ENCODE measurements at regions not wholly inside any gene's neighbourhood (a gene's known extent, or its start where the extent isn't known, plus 50 kb on each side); places are given as distances from the start of the nearest gene placed in this dataset.

DNA sequence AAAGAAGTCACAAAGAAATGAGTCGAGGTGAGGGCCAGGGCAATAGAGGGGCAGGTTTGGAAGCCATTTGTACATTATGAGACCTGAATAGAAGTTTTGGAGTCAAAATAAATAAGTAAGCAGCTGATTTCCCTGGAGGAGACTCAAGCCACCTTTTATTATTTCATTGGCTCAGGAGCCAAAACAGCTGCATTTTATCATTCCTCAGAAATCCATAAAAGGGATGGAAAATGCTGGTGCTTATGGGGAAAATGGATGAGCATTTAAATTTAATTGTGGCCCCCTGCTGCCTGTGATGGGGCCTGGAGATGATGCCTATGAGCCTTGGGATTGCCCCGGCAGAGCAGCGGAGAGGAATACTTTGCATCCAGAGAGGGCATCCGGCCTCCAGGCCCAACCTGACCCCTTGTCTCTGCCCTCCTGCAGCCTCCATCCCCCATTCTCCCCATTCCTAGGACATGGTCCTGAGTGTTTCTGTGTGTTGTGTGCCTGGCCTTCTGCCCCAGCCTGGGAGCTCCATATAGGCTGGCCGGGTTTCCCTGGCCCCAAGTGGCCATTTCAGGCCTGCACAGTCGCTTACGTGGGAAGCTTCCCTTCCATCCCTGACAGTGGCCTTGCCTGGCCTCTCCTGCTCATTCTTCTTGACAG is 296.8 kb upstream of the ZMIZ1 start:
- in situ Hi-C loops (cut with HindIII; ENCODE audit: low pct_unique_long_range_greater_than_20kb, low sequenced_read_pairs): no loop called here
- DNase-seq (ENCODE audit: low read depth, low spot score): no peak

DNA sequence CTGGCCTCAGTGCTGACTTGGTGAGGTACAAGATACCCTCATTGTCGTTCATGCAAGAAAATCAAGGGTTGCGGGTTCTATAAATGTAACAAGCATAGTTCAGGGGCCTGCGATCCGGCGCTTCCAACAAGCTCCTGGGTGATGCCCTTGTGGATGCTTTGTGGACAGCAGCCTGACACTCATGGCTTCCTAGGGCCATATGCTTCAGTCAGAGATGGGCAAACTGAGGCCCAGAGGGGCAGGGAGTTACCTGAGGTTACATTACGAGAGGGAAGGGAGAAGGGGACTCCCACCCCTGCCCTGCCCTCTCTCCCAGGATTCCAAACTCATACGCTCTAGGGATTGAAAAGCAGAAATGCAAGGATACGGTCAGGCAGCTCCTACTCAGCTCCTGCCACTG is 296.3 kb upstream of the ZMIZ1 start:
- no peak for DNase-seq (ENCODE audit: low read depth, low spot score)
- in situ Hi-C loops (cut with HindIII; ENCODE audit: low pct_unique_long_range_greater_than_20kb, low sequenced_read_pairs): no loop called here

DNA sequence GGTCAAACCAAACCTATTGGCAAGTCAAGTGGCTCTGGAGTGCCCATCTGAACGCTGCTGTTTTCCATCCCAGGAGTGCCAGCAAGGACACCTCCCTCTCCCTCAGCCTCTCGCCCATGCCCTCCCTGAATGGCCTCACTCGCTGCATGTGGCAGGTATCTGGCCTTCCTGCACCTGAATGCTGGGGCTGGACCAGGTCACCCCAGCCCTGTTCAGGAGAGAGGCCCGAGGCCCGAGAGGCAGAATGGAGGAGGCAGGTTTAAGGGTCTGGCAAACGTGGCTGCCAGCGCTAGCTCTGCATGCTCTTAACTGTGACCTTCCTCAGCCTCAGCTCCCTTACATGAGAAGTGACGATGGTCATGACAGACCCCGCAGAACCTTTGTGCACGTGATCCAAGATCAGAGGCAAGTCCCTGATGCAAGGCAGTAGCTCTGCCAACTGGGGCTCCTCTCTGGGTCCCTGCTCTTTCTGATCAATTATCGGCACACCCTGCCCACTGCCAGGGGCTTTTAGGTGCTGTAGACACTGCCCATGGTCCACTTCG is 295.7 kb upstream of the ZMIZ1 start:
- DNase-seq (ENCODE audit: low read depth, low spot score): no peak
- in situ Hi-C loops (cut with HindIII; ENCODE audit: low pct_unique_long_range_greater_than_20kb, low sequenced_read_pairs): no loop called here

DNA sequence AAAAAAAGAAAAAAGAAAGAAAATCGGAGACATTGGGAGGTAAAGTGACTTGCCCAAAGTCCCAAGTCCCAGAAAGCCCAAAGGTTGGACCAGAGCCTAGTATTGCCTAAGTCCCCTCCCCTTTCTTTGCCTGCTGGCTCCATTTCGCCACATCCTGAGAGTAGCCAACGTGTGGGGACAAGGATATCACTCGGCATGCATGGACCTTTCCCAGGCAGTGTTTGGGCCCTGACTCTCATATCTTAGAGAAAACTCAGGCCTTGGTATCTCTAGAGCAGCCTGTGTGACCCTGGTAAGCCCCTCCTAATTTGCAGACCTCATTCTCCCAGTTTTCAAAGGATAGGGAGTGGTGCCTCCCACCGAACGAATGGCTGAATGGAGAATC is 294.2 kb upstream of the ZMIZ1 start:
- in situ Hi-C loops (cut with HindIII; ENCODE audit: low pct_unique_long_range_greater_than_20kb, low sequenced_read_pairs): no loop called here
- DNase-seq (ENCODE audit: low read depth, low spot score): no peak

DNA sequence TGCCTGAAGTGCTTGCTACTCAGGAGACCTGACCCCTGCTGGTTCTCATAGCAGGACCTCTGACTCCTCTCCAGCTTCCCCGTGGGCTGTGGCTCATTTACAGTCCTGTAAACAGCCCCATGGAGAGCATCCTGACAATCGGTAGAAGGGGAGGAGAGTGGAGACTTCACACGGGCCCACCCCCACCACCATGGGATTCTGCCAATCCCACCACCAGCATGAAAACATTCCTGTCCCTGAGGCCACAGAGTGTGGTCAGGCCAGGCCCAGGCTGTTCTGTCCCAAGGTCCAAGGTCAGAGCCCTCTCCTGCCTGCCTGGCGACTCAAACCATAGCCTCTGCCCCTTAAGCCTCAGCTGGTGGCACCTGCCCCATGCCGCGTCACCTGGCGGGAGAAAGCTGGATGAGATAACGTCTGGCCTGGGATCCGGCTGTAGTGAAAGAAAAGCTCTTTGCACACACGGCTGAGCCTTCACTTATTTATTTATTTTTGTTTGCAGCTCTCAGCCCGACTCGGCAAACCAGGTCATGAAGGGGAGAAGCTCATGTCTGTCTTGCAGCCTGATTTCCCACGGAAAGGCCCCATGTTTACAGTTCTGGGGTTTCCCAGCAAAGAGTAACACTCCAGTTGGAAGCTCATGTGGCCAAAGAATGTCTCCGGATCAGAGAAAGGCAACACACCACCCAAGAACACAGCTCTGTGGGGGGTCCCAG is 293.6 kb upstream of the ZMIZ1 start:
- in situ Hi-C loops (cut with HindIII; ENCODE audit: low pct_unique_long_range_greater_than_20kb, low sequenced_read_pairs): no loop called here
- no peak for DNase-seq (ENCODE audit: low read depth, low spot score)

DNA sequence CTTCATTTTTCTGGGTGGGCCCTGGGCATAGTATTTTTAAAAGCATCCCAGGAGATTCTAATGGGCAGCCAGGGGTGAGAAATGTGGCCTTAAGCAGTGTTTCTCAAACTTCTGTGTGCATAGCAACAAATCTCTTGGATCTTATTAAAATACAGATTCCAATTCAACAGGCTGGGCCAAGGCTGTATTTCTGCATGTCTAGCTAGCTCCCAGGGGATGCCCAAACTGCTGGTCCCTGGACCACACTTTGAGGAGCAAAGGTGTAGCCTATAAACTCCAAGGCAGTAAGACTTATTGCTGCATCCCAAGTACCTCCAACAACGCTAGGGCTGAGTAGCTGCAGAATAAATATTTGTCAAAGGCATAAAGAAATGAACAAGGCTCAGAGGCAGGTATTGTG is 292.9 kb upstream of the ZMIZ1 start:
- in situ Hi-C loops (cut with HindIII; ENCODE audit: low pct_unique_long_range_greater_than_20kb, low sequenced_read_pairs): no loop called here
- DNase-seq (ENCODE audit: low read depth, low spot score): no peak

DNA sequence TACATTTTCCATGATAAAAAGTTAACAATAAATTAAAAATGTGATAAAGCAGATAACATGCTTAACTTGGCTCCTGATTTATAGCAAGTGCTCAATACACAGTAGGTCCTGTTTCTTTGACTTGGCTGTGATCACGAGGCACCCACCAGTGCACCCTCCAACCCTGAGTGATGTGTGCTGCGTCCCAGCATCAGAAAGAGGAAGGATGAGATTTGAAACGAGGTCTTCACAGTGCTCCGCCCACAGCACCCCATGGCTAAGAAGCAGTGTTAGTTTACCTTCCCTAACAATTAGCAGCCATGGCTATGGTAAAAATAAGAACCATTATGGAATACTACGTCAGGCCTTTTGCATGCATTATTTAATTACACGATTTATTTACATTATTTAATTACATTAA is 292.0 kb upstream of the ZMIZ1 start:
- DNase-seq (ENCODE audit: low read depth, low spot score): no peak
- in situ Hi-C loops (cut with HindIII; ENCODE audit: low pct_unique_long_range_greater_than_20kb, low sequenced_read_pairs): no loop called here

DNA sequence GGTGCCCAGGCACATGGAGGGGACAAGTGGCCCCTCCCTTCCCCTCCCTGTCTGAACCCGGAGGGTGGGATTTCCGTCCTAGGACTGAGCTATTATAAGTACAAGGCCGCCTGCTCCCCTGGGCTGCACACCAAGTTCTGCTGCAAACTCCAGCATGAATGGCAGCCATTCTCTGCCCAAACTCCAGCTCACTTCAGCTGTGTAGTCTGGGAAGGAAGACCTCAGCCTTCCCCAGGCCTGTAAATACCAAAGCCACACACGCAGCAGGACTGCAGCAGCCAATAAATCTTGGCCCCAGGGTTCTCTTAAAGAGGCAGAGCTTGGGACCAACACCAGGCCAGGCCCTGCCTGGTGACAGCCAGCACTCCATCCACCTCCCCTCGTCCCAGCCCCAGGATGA is 291.3 kb upstream of the ZMIZ1 start:
- peak; percentile 30 for DNase-seq (ENCODE audit: low read depth, low spot score)
- in situ Hi-C loops (cut with HindIII; ENCODE audit: low pct_unique_long_range_greater_than_20kb, low sequenced_read_pairs): no loop called here

DNA sequence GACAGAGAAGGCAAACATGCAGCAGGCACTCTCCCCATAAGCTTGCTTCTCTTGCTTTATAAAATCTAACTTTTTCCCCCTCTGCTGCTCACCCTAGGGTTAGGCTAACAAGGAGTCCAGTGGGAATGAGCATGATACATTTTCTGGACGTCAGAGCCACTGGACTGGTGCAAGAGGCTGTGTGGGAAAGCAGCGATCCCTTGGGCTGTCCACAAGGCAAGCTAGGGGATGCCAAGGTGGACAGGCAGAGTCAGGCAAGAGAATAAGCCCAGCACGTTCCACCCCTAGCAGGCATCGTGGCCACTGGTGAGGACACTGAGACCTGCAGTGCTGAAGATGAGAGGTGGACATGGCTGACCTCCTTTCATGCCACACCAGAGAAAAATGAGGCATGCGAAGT is 290.9 kb upstream of the ZMIZ1 start:
- DNase-seq (ENCODE audit: low read depth, low spot score): no peak
- in situ Hi-C loops (cut with HindIII; ENCODE audit: low pct_unique_long_range_greater_than_20kb, low sequenced_read_pairs): no loop called here

DNA sequence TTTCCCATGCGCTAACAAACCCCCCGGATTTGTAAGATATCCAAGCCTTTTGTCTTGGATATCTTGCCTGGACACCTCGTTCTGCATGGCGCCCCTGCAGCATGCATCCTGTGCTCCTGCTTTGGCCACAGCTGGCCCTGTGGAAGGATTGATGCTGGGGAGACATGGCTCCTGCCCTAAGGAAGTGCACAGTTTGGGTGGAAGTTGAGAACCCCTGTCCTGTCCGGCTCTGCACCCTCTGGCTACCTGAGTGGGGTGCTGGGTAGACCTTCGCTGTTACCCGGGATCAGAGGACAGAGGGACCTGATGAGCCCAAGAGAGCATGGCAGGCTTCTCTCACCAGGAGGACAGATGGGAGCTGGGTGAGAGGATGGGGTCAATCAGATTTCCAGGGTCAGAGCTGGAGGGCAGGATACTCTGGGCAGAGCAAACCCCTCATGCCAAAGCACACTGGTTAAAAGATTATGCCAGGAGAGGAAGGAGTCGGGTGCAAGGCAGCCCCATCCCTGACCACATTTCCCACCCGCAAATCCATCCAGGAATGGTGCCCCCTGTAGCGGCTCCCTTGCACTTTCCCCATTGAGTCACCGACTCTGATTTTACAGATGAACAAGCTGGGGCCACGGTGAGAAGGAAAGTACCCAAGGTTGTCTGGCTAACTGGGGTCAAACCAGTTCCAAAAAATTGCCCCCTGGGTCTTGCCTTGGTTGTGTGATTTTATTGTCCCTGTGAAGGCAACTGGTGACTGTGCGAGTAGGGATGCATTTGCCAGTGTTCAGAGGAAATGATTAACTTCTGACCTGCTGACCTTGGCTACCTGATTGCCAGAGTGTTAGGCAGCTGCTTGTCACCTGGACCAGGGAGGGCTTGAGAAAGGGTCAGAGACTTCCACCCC is 290.1 kb upstream of the ZMIZ1 start:
- no peak for DNase-seq (ENCODE audit: low read depth, low spot score)
- in situ Hi-C loops (cut with HindIII; ENCODE audit: low pct_unique_long_range_greater_than_20kb, low sequenced_read_pairs): no loop called here

DNA sequence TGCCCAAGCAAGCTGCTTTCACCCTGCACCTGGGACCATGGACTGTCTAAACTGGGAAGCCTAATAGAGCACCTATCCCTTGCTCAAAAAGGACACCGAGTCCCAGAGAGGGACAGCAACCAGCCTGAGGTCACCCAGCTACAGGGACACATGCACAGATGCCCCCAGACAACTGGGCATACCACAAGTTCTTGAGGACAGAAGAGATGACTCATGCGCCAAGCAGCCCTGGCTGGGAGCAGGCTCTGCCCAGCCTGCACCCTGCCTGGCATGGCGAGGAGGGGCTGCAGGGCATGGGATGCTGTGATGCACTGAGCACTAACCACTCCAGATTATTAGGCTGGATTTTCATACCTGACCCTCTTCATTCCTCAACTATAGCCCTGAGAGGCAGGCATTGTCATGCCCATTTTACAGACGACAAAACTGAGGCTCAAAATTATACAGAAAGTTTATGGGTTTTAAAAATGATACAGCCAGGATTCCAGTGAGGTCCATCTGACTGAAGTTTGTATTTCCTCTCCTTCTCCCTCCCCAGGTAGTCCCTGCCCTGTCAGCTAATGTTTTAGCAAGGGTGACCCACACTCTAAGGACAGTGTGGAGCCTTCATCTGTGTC is 289.3 kb upstream of the ZMIZ1 start:
- no peak for DNase-seq (ENCODE audit: low read depth, low spot score)
- in situ Hi-C loops (cut with HindIII; ENCODE audit: low pct_unique_long_range_greater_than_20kb, low sequenced_read_pairs): no loop called here

DNA sequence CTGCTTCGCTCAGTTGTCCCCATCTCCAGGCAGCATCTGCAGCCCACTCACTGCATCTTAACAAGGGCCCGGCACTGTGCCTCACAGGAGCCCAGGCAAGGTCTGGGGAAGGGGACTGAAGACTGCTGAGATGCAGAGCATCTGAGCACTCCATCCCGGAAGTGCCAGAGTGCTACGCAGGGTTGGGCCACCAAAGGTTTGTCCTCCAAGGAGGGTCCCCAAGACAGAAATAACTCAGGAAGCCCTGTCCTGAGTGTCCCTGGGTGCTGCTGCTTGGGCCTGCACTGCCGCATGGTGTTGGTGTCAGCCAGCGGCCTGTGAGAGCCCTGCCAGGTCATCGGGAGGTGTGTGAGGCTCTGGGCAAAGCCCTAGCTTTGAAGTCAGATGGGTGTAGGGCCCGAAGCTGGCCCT is 288.2 kb upstream of the ZMIZ1 start:
- in situ Hi-C loops (cut with HindIII; ENCODE audit: low pct_unique_long_range_greater_than_20kb, low sequenced_read_pairs): no loop called here
- DNase-seq (ENCODE audit: low read depth, low spot score): no peak

DNA sequence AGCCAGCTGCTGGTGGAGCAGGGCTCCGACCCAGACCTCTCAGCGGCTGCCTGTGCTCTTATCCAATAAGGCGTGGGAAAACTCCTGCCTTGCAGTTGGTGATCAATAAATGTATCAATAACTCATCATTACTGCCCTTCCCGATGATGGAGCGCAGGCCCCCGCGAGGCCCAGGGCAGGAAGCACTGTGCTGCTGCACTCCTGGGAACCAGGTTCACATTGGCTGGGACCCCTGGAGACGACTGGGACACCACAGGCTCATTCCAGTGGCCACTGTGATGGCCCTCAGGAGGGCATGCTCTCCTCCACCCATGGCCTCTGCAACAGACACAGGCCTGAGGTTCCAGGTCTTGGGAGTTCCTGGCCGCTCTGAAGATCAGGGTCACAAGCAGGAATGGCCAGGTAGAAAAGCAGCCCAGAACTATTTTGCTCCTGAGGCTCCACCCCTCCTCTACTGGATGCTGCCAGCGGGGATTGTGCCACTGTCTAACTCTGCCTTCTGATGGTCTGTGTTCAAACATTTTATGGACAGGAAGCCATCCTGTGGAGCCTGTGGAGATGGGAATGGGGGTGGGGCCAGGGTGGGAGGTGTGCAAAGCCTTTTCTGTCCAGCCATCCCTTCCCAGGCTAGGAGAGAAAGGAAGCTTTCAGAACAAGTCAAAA is 287.4 kb upstream of the ZMIZ1 start:
- in situ Hi-C loops (cut with HindIII; ENCODE audit: low pct_unique_long_range_greater_than_20kb, low sequenced_read_pairs): no loop called here
- DNase-seq (ENCODE audit: low read depth, low spot score): no peak

DNA sequence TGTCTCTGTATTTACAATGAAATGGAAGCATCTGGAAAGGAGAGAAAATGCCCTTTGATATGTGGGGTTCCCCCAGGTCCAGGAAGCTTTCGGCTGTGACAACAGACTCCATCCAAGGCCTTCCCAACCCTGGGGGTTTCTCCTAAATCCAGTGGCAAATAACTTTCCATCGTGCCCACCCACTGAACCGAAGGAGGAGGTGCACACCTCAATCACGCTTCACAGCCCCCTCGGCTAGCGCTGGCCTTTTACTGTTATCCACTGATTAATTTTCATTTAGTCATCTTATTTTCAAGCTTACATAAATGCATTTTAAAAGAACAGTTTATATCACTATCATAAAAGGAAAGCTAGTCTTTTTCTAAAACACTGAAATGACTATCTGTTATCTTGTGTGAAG is 286.8 kb upstream of the ZMIZ1 start:
- in situ Hi-C loops (cut with HindIII; ENCODE audit: low pct_unique_long_range_greater_than_20kb, low sequenced_read_pairs): no loop called here
- DNase-seq (ENCODE audit: low read depth, low spot score): no peak

DNA sequence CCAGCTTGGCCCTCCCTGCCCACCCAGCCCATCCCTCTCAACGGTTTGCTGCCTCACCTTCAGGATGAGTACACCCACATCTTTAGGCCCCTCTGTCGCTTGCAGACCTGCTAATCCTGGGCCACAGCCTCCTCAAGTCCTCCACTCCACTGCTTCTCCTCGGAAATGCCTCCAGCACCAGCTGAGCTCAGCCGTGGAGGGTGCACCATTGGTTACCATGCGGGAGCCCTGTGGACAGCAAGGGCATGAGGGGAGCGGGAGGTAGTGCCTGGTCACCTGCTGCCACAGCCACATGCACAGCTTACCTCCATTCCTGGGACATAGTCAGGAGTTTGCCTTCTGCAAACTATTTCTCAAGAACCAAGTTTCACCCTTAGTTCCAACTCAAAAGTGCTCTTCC is 286.3 kb upstream of the ZMIZ1 start:
- in situ Hi-C loops (cut with HindIII; ENCODE audit: low pct_unique_long_range_greater_than_20kb, low sequenced_read_pairs): no loop called here
- DNase-seq (ENCODE audit: low read depth, low spot score): no peak

DNA sequence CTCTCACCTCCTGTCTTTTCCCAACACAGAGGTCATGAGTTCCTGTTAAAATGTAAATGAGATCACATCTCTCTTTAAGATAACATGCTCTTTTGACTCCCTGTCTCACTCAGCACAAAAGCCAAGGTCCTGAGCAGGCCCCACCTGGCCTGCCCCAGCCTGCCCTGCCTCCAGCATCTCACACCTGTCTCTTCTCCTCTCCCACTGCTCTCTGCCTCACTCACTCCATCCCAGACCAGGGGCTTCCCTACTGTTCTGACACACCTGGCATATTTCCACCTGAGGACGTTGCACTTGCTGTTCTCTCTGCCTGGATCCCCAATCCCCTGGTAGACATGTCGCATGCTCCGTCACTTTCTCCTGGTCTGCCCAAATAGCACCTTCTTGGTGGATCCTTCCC is 285.0 kb upstream of the ZMIZ1 start:
- in situ Hi-C loops (cut with HindIII; ENCODE audit: low pct_unique_long_range_greater_than_20kb, low sequenced_read_pairs): no loop called here
- no peak for DNase-seq (ENCODE audit: low read depth, low spot score)

DNA sequence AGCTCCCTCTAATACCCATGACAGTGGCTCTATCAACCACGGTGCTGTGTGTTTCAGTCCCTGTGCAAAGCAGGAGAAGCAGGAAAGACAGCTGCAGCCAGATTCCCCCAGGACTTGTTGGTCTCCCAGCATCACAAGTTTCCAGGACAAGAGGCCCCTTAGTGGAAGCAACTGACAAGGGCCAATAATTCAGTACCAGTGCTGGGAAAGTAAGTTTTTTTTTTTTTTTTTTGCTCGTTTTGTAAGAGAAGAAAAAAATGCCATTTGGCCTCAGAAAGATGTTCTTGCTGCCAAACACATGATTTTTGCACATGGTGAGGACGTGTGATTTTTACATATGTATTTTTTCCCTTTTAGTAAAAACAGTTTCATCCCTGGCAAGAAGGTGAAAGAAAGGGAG is 284.2 kb upstream of the ZMIZ1 start:
- DNase-seq (ENCODE audit: low read depth, low spot score): no peak
- in situ Hi-C loops (cut with HindIII; ENCODE audit: low pct_unique_long_range_greater_than_20kb, low sequenced_read_pairs): no loop called here

DNA sequence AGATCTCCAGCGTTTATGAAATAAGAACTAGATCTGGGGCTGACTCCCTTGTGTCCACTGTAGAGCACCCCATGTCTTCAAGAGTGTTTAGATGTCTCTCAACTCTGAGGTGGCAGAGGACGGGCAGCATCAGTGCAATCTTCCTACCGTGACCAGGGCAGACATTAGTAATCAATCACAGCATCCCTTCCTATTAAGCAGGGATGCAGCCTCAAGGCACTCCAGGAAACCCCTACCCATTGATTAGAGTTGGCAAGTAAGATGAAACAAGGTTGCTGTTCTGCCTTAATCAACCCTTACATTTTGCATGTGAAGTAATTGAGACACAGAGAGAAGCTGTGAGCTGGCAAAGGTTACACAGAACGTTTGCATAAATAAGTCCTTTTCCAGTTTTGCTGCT is 283.7 kb upstream of the ZMIZ1 start:
- in situ Hi-C loops (cut with HindIII; ENCODE audit: low pct_unique_long_range_greater_than_20kb, low sequenced_read_pairs): no loop called here

More for the DNA sequence above, 283.7 kb upstream of the ZMIZ1 start:
- DNase-seq (ENCODE audit: low read depth, low spot score): no peak
